Calu3 (cell line): ENCODE measurements at regions not wholly inside any gene's neighbourhood (a gene's known extent, or its start where the extent isn't known, plus 50 kb on each side); places are given as distances from the start of the nearest gene placed in this dataset.

Experiments
- BruUV-seq: library from RNA; stranded (reverse); fragments of 400-500 nt; replicated peaks from 2 replicates; lab custom pipeline; 2021; lab: Mats Ljungman, UMichigan
- CTCF ChIA-PET: fragments of 300-600 bp; sonication (Branson Sonifier 250); formaldehyde crosslinking; loops from one replicate; lab custom pipeline; 2022; ENCODE audit warnings: antibody characterized with exemption; lab: Charles Lee
- DNase-seq: peaks from one replicate; pipeline ENCODE4 v3.0.0; 2022
- H3K27ac Mint-ChIP-seq: one replicate; pipeline ENCODE4 v1.8.0; 2022; ENCODE audit warnings: mixed read lengths; ENCODE audit not compliant: unreplicated experiment
- H3K27me3 Mint-ChIP-seq: one replicate; pipeline ENCODE4 v1.8.0; 2022; ENCODE audit warnings: mixed read lengths; ENCODE audit not compliant: unreplicated experiment
- H3K36me3 Mint-ChIP-seq: one replicate; pipeline ENCODE4 v1.8.0; 2022; ENCODE audit warnings: mild to moderate bottlenecking, moderate library complexity, mixed read lengths; ENCODE audit not compliant: insufficient read depth, unreplicated experiment
- H3K4me1 Mint-ChIP-seq: one replicate; pipeline ENCODE4 v1.8.0; 2022; ENCODE audit warnings: mild to moderate bottlenecking, low read depth, mixed read lengths; ENCODE audit not compliant: unreplicated experiment
- H3K4me3 Mint-ChIP-seq: one replicate; pipeline ENCODE4 v1.8.0; 2022; ENCODE audit warnings: mild to moderate bottlenecking, low read depth, moderate library complexity, mixed read lengths; ENCODE audit not compliant: unreplicated experiment
- H3K9me3 Mint-ChIP-seq: one replicate; pipeline ENCODE4 v1.8.0; 2022; ENCODE audit warnings: low read depth, mixed read lengths; ENCODE audit not compliant: unreplicated experiment
- intact Hi-C: fragments of 100-400 bp; cut with micrococcal nuclease; formaldehyde crosslinking; loops from one replicate; pipeline ENCODE4 v1.10.0; 2022; ENCODE audit not compliant: unreplicated experiment
- TF ChIP-seq, protein P1 (sequence below): fragments of 200-600 bp; IDR thresholded peaks from one replicate; pipeline ENCODE4 v1.8.0; 2022; ENCODE audit warnings: antibody characterized with exemption; ENCODE audit not compliant: unreplicated experiment

DNA sequence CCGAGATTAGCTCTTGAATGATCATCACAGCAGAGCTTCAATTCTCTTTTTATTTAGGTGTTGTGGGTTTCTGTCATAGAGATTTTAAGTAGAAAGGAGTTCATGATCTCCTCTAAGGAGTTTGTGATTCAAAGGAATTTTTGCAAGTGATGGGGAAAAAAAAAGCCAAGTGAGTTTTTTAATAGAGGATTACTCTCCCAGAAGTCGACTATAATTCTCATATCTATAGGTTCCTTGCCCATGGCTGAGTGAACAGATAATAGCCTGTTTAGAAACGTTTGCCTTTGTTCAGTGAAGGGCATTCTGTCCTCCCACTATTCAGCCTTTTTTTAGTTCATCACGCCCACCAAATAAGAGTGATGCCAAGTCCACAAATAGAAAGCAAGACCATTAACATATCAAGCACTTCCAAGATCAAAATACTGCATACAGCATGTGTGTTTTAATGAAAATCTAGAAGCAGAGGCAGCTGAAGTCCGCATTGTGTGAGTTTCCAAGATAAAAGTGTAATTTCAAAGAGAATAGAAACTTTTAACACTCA is 398.4 kb upstream of the CNTN3 start:
- no TSS peak for BruUV-seq
- no peak for DNase-seq
- intact Hi-C loops: no loop called here
- peaks cover 10% of the 10 kb centered on the region for H3K9me3 Mint-ChIP-seq
- CTCF ChIA-PET: no interaction called here
- H3K4me1 Mint-ChIP-seq: no peaks in the 10 kb centered on the region
- H3K36me3 Mint-ChIP-seq: no peaks in the 10 kb centered on the region
- H3K27ac Mint-ChIP-seq: no peak overlapping the region
- TF ChIP-seq, protein P1, sequence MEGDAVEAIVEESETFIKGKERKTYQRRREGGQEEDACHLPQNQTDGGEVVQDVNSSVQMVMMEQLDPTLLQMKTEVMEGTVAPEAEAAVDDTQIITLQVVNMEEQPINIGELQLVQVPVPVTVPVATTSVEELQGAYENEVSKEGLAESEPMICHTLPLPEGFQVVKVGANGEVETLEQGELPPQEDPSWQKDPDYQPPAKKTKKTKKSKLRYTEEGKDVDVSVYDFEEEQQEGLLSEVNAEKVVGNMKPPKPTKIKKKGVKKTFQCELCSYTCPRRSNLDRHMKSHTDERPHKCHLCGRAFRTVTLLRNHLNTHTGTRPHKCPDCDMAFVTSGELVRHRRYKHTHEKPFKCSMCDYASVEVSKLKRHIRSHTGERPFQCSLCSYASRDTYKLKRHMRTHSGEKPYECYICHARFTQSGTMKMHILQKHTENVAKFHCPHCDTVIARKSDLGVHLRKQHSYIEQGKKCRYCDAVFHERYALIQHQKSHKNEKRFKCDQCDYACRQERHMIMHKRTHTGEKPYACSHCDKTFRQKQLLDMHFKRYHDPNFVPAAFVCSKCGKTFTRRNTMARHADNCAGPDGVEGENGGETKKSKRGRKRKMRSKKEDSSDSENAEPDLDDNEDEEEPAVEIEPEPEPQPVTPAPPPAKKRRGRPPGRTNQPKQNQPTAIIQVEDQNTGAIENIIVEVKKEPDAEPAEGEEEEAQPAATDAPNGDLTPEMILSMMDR: no peak
- no peak overlapping the region for H3K4me3 Mint-ChIP-seq
- H3K27me3 Mint-ChIP-seq: no peaks in the 10 kb centered on the region

DNA sequence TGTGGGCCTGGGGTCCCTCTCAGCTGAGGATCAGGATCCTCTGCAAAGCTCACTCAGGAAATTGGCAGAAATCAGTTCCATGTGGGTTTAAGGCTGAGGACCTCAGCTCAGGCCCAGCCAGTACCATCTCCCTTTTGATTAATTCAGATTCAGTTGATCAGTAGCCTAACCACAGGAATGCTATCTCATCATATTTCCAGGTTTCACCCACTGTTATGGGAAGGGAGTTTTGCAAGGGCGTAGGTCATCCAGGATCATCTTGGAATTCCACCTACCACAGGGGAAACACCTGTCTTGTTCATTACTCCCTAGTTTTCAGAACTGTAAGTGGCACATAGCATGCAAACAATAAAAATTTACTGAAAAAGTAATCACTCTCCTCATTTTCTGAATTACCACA is 399.5 kb upstream of the CNTN3 start:
- H3K9me3 Mint-ChIP-seq: peaks cover 10% of the 10 kb centered on the region
- H3K27ac Mint-ChIP-seq: no peak overlapping the region
- no peaks in the 10 kb centered on the region for H3K36me3 Mint-ChIP-seq
- CTCF ChIA-PET: no interaction called here
- H3K4me3 Mint-ChIP-seq: no peak overlapping the region
- no TSS peak for BruUV-seq
- intact Hi-C loops: no loop called here
- TF ChIP-seq, protein P1: no peak
- H3K27me3 Mint-ChIP-seq: no peaks in the 10 kb centered on the region
- no peak for DNase-seq
- no peaks in the 10 kb centered on the region for H3K4me1 Mint-ChIP-seq

DNA sequence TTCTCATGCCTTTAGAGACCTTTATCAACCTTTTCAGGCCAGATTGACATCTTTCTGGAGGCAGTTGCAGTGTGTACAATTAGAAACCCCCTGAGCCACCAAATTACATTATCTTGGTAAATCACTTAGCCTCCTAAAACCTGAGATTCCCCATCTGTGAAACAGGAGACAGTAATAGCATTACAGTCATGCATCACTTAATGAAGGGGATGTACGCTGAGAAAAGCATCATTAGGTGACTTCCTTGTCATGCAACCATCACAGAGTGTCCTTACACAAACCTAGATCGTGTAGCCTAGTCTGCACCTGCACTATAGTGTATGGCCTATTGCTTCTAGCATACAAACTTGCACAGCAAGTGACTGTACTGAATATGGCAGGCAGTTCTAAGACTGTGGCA is 400.8 kb upstream of the CNTN3 start:
- H3K4me1 Mint-ChIP-seq: no peaks in the 10 kb centered on the region
- H3K9me3 Mint-ChIP-seq: peaks cover 6% of the 10 kb centered on the region
- CTCF ChIA-PET: no interaction called here
- no peak for DNase-seq
- no peaks in the 10 kb centered on the region for H3K36me3 Mint-ChIP-seq
- H3K4me3 Mint-ChIP-seq: no peak overlapping the region
- BruUV-seq: no TSS peak
- intact Hi-C loops: no loop called here
- TF ChIP-seq, protein P1: no peak
- H3K27me3 Mint-ChIP-seq: no peaks in the 10 kb centered on the region
- H3K27ac Mint-ChIP-seq: no peak overlapping the region

DNA sequence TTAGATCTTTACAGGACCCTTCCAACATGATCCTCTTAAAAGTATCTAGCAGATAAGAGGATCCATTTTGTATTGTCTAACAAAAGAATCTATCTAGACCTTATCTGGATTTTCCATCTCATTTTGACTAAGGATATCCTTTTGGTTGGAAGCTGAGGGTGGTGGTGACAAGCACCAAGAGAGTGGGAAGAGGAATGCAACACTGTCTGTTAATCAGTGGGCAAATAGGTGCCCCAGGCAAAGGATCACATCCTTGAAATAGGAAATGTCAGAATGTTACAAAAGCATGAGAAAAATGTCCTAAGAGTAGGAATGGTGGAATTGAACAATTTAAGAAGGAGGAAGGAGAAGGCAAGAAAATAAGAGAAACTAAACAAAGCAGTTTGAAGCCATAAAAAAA is 420.7 kb upstream of the CNTN3 start:
- no peak for DNase-seq
- Mint-ChIP-seq H3K4me1 (no peaks in the 10 kb centered on the region), H3K4me3 (no peak overlapping the region), H3K27me3 (no peaks in the 10 kb centered on the region), H3K9me3 (peaks cover 11% of the 10 kb centered on the region), H3K27ac (no peak overlapping the region), H3K36me3 (no peaks in the 10 kb centered on the region)
- TF ChIP-seq, protein P1: no peak
- intact Hi-C loops: no loop called here
- BruUV-seq: no TSS peak
- CTCF ChIA-PET: no interaction called here
